Skeletal muscle cell (primary cell): ENCODE measurements at regions not wholly inside any gene's neighbourhood (a gene's known extent, or its start where the extent isn't known, plus 50 kb on each side); places are given as distances from the start of the nearest gene placed in this dataset.
"Not testable (repeated sequence)": the region's sequence is repeated elsewhere in the genome, so short reads cannot be mapped to it uniquely, and the experiment has no call there.

Experiments
- DNase-seq: peaks from one replicate; pipeline ENCODE4 v3.0.0-alpha.2; 2010; ENCODE audit warnings: low read depth
- H3K4me3 ChIP-seq: 2 replicates; pipeline ENCODE4 v1.5.1; 2011; ENCODE audit warnings: low read depth, mild to moderate bottlenecking, control low read depth, low read length, moderate library complexity

DNA sequence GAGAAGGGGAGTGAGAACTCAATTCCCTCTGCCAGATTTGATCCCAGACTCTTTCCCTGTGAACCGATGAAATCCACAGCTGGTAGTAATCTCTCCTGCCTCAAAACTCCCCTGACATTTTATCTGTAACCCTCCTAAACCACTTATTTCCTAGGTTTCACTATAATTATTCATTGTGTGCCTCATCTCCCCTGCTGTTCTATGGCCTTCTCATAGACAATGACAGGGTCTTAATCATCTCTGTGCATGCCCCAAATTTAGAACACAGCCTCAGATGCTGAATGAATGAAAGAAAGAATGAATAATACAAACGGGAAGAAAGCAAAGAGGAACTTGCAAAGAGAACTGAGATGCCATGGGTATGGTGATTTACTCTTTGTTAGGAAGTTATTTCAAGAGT, 451.1 kb downstream of the HS3ST3B1 start:
- no peak for DNase-seq
- H3K4me3 ChIP-seq: no peak overlapping the region

DNA sequence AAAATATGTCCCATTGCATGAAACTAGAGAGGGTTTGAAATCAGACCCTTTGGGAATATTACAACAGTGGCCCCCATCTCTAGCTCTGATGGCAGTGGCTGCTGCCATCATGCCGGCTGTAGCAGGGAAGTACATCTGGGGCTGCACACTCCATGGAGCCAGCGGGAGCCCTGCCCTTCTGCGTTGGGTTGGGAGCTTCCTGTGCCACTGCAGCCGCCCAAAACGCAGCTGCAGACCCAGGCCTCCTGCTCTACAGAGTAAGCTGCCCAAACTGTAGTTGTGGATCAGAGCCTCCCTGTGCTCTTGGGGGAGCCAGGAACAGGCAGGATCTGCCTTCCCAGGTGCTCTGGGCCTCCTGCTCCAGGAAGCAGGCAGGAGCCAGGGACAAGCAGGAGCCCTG, 450.0 kb downstream of the HS3ST3B1 start:
- no peak for DNase-seq
- H3K4me3 ChIP-seq: no peak overlapping the region

DNA sequence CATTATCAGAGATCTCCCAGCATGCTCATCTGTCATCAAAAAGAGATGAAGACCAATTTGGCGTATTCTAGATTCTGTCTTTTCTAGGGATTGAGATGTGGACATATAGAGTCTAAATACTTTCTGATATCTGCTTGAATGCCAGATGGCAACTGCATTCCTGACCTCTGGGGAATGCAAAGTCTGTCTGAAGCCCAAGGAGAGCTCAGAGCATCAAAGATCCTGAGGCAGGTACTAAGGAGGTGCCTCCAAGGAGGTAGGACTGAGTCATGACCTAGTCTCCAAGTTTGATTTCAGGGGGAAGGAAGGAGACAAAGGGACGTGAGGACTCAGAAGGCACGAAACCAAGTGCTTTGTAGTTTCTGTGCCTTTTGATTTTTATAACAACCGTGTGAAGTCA, 448.4 kb downstream of the HS3ST3B1 start:
- H3K4me3 ChIP-seq: no peak overlapping the region
- DNase-seq: no peak

DNA sequence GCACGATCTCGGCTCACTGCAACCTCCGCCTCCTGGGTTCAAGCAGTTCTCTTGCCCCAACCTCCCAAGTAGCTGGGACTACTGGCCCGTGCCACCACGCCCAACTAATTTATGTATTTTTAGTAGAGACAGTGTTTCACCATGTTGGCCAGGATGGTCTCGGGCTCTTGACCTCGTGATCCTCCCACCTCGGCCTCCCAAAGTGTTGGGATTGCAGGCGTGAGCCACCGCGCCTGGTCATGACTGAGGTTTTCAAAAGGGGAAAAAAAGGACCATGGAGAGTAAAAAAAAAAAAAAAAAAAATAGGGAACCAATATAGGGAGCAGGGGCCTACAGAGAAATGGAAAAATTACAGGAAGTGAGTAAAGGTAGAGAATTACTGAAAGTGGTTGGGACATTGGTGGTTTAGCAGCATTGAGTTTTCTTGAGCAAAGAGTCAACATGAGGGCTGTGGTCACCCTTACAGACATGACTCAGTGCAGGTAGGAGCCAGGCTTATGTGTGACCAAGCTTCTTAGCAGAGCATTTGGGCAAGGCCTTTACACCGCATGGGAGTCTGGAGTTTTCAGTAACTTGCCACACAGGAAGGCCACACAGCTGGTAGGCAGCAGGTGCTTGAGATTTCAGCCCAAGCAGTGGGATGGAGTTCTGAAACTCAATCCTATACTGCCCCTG, 447.3 kb downstream of the HS3ST3B1 start:
- DNase-seq: no peak
- no peak overlapping the region for H3K4me3 ChIP-seq

DNA sequence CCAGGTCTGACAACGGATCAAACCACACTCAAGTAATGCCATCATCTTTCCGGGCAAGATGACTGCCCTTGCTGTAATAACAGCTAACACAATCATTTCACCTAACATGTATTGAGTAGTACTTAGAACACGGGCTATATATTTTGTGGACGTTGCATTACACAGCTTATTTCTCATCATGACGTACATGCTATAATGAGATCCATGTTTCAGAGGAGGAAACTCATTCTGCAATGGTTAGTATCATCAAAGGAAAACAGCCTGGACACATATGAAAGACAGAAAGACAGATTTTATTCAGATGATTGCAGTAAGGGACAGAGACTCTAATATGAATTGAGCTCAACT, 446.7 kb downstream of the HS3ST3B1 start:
- no peak overlapping the region for H3K4me3 ChIP-seq
- DNase-seq: peak; percentile 63

DNA sequence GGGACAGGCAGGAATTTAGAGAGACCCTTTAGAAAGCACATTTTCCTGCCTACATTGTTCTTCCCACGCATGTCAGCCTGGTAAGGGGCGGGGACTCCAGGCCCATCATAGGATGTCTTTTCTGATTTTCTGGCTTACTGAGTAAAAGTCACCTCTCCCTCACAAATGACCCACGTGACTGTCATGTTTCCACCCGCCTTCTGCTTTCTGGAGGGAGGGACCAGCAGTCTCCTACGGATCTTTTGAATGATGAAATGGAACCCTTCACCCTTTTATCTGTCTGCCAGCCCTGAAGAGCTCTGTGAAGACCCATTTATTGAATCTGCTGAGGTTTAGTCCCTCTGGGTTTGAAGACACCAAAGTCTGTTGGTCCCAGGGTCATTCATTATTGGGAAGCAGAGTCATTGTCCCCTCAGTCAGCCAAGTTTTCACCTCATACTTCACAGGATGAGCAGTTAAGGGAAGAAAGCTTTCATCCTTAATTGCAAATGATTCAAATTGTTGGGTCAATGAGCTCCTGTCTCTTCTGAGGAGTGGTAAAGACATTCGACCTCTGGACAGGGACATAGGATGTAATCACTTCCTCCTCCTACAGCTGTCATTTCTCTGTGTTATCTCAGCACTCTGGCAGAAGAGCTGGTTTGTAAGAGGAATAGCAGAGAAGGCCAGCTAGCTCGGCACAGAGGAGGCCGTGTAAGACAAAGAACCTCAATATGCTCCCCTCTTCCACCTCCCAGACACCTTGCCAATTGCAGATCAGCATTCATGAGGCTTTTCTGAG, 446.1 kb downstream of the HS3ST3B1 start:
- H3K4me3 ChIP-seq: no peak overlapping the region
- DNase-seq: no peak

DNA sequence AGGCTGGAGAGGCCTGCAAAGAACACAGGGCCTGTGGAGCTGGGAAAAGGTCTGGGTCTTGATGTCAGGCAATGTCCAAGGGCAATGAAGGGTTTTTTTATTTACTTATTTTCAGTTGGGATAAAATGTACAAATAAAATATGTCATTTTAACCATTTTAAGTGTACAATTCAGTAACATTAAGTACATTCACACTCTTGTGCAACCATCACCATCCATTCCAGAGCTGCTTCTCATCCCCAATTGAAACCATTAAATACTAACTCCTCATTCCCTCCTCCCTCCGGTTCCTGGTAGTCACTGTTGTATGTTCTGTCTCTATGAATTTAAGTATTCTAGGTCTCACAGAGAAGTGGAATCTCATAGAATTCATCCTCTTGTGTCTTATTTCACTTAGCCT, 444.7 kb downstream of the HS3ST3B1 start:
- H3K4me3 ChIP-seq: no peak overlapping the region
- DNase-seq: peak; percentile 71

DNA sequence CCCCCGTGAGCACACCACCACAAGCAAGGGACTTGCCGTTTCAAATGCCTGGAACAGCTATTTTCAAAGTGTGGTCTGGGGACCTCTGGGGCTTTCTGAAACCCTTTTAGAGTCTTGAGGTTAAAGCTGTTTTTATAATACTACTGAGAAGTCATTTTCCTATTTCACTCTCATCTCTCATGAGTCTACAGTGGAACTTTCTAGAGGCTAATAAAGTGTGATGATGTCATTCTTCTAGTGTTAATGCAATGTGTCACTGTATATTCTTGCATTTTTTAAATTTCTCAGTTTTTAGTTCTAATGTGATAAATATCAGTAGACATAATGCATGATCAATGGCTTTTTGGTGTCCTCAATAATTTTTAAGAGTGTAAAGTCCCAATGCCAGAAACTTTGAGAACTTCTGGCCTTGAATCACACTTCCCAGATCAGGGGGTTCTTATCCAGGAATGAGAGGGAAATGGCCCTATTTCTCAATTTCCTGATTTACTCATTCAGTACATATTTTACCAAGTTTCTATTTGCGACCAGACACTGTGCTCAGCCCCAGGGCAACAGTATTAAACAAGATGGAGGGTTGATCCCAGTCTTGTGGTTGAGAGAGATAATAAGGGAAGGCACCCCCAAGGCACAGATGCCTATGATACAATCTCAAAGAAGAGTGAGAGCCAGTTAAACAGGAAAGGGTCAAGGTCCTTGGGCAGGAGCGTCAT, 444.0 kb downstream of the HS3ST3B1 start:
- DNase-seq: peak; percentile 62
- no peak overlapping the region for H3K4me3 ChIP-seq

DNA sequence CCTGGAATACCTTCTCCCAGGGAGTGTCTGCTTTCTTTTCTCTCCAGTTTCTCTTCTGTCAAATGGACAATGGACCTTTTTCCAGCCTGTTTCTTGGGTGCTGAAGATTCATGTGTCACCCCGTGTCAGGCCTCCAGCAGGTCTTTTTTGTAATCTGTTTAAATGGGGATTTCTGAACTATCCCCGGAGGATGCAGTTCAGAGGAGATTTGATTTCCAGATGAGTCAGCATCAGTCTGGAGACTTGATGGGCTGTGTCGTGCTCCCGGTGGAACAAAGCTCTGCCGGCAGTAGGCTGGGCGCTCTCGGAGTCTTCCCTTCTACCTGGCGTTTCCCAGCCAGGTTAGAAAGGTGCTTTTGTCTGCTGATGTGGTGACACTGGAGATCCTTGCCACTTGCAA, 440.6 kb downstream of the HS3ST3B1 start:
- DNase-seq: peak; percentile 26
- no peak overlapping the region for H3K4me3 ChIP-seq

DNA sequence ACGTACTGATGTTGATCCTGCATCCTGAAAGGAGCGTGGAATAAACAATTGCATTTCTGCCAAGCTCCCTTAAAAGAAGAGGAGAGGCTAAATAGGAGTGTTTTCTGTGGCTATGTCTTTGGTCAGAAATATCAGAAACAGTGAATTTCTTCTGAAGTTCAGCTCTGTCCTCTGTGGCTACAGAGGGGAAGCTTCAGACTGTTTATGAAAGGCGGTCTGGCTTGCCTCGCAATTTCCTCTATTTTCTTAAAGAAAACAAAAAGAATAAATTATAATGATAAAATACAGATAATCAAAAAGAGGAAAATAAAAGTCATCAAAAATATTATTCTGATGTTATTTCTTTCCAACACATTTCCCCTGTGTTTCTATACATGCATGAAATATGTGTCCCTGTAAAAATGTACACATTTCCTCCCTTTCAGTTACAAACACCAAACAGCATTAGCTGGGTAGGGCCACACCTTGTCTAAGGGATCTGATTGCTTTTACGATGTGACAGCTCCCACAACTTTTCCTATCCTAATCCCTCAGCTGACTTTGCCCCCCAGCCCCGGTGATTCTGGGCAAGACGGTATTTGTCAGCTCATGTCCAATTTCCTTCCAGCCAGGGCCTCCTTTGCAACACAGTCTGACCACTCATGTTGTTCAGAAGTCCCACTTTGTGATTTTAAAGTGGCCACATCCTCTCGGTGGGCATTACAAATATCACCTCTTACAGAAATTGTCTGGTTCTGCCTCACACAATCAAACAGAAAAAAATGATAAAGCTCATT, 439.0 kb downstream of the HS3ST3B1 start:
- no peak for DNase-seq
- no peak overlapping the region for H3K4me3 ChIP-seq

DNA sequence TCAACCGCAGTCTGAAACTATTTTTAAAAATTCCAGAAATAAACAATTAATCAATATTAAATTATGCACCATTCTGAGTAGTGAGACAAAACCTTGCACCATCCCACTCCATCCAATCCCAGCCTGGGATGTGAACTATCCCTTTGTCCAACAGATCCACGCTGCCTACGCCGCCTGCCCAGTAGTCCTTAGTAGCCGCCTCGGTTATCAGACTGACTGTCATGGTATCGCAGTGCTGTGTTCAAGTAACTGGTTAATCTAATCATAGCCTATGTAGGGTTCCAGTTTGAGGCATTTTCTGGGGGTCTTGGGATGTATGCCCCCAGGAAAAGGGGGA, 437.7 kb downstream of the HS3ST3B1 start:
- no peak overlapping the region for H3K4me3 ChIP-seq
- no peak for DNase-seq

DNA sequence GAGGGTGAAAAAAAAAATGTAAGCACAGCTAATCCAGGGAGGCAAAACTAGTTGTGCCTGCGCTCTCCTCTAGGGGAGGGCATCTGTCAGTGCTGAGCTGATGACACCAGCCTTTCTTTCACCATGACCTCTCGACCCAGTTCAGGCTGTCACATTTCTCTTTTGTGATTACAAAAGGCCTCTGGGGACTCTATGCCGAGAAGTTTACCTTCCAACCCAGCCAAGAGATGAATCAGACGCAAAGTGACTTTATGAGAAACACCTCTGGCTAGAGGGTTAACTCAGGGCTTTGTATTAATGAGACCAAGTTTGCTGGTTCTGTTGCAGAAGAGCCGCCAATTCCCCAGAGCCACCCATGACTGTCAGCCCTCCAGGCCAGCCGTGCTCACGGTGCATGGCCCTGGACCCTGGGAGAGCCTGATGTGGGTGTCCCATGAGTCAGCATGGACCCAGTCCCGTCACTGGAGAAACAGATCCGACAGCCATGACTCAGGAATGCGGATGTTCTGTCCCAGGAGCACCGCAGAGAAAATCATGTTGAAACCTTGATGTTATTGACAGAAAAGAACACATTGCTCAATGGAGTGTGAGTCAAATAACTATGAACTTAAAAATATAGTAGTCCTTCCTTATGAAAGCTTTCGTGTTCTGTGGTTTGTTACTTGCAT, 437.2 kb downstream of the HS3ST3B1 start:
- DNase-seq: peak; percentile 100
- H3K4me3 ChIP-seq: no peak overlapping the region

DNA sequence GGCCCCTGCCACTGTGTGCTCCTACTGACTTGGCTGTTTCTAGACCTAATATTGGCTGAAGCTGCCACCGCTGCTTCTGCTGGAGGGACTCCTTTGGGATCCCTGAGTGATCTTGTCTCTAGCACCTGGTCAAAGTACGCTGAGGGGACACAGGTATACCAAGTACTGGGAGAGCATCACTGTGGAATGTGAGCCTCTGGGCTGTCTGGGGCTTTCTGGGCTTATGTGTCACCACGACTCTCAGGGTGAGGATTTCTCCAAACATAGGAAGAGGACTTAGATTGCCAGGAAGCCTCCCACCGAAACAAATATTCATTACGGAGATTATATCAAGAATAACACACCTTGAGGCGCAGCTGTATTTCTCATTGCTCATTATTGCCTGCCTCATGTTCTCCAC, 435.8 kb downstream of the HS3ST3B1 start:
- H3K4me3 ChIP-seq: no peak overlapping the region
- no peak for DNase-seq

DNA sequence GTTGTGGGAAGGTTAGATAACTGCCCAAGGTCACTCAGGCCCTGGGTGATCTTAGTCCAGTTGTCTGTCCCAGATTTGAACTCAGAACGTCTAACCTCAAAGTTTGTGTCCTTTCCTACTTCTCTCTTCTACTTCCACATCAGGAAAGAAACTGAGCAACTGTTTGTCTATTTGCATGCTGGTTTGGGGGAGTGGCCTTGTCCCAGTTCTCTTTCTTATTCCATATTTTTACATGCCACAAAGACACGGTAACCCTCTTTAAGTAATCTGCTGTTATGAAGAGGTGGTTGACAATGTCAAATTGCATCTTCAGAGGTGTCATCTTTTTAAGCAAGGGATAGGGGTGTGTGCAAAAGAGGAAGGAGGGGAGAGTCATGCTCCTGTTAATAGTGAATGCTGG, 432.5 kb downstream of the HS3ST3B1 start:
- no peak overlapping the region for H3K4me3 ChIP-seq
- DNase-seq: no peak

DNA sequence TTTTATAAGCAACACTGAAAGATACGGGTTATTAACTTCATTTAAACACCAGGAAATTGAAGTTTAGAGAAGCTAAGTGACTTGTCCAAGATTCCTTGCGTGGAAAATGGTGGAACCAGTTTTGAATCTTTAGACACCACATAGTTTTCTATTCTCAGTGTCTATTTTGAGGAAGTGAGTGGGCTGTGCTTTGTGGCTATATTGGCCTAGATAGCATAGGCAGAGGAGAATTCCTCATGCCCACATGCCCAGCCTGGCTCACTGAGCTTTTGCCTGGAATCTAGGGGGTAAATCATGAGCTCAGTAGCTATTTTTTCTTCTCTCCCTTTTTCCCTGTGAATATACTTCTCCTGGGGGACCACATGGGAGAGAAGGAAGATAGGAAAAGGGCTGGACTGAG, 431.3 kb downstream of the HS3ST3B1 start:
- no peak for DNase-seq
- H3K4me3 ChIP-seq: no peak overlapping the region

DNA sequence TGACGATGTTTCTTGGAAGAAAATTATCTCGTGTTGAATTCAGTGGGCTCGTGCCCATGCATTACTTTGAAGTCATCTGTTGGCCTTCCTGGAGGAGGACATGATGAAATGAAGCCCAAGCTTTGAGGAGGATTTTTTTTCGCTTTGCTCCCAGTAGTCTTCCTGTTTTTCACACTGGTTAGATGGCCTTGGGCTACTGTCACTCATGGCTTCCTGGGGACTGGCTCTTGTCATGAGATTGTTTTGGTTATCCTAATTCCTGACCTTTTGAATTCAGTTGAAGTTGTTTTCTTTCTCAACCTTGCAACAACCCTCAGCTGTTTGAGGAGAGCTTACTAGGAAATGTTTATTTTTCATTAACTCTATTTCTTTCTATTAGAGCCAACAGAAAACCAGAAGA, 430.7 kb downstream of the HS3ST3B1 start:
- no peak overlapping the region for H3K4me3 ChIP-seq
- no peak for DNase-seq

DNA sequence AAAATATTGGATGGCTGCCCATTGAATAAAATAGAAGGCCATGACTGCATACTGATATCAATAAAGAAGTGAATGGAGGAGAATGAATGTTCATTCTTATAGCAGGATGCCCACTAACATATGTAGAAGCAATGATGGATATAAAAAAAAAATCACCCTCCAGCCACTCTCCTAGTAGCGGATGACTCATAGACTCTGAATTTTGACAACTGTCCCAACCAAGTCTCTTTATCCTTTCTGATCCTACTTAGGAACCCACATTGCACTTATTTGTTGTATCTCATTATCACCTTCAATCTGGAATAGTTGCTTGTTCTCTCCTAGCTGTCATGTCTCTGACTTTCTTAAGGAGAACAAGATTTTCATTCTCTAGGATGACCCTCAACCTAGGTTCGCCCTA, 429.9 kb downstream of the HS3ST3B1 start:
- H3K4me3 ChIP-seq: no peak overlapping the region
- DNase-seq: no peak

DNA sequence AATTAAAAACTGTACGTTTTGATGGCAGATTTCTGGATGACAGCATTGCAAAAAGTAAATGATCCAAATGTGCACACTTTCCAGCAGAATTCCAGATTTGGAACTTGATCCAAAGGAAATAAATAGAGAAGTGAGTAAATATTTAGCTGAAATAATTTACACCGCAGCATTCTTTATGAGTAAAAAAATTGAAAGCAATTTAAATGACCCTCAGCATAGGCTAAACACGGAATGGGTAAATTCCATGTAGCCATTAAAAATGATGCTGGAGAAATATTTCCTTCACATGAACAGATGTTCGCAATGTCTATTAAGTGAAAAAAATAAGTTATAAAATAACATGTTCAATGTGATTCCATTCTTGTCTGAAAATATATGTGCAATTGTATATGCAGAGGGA, 424.8 kb downstream of the HS3ST3B1 start:
- H3K4me3 ChIP-seq: no peak overlapping the region
- no peak for DNase-seq

DNA sequence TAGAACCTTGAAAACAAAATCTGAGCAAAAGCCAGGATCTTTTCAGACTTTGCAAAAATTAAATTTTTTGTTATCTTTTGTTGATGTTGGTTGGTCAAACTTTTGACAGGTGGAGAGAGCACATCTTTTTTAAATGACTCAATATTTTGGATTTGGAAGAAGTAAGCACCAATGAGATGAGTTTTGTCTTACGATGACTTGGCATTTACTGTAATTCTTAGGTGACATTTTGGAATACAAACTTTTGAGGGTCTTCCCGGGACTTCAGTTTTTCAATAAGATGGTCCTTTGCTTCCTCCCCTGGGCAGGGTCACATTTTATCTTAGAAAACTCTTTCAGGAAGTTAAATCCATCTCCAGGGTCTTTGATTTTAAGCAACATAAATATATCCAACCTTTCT, 423.9 kb downstream of the HS3ST3B1 start:
- no peak for DNase-seq
- no peak overlapping the region for H3K4me3 ChIP-seq

DNA sequence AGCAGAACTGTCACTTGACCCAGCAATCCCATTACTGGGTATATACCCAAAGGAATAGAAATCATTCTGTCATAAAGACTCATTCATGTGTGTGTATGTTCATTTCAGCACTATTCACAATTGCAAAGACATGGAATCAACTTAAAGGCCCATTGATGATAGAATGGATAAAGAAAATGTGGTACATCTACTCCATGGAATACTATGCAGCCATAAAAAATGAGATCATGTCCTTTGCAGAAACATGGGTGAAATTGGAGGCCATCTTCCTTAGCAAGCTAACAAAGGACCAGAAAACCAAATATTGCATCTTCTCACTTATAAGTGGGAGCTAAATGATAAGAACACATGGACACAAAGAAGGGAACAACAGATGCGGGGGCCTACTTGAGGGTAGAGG, 422.5 kb downstream of the HS3ST3B1 start:
- DNase-seq: not testable (repeated sequence)

More for the DNA sequence above, 422.5 kb downstream of the HS3ST3B1 start:
- not testable (repeated sequence) for H3K4me3 ChIP-seq
